Tongue (tissue), 1 donor: ENCODE measurements at regions not wholly inside any gene's neighbourhood (a gene's known extent, or its start where the extent isn't known, plus 50 kb on each side); places are given as distances from the start of the nearest gene placed in this dataset.
"Not testable (repeated sequence)": the region's sequence is repeated elsewhere in the genome, so short reads cannot be mapped to it uniquely, and the experiment has no call there.

Source experiments
- DNase-seq: peaks from one replicate; pipeline ENCODE4 v3.0.0-alpha.2; 2015

DNA sequence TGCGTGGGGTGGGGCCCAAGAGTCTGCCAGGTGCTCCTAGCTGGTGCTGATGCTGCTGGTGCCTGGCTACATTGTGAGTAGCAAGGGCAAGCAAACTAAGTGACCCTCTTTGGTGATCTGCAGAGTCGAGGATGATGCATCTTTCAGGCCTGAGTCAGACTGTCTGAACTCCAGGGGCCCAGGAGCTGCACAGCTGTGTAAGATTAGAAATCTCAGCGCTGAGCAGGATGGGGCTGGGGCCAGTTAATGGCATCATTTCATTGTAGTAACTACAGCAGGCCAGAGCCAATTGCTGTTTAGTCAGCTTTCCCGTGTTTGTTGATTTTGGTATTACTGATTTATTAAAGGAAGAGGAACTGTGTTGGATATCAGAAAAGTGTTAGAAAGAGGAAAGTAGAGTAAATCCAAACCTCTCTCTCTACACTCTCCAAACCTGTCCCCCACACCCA is 365.2 kb downstream of the PAX1 start:
- DNase-seq = peak; percentile 61

DNA sequence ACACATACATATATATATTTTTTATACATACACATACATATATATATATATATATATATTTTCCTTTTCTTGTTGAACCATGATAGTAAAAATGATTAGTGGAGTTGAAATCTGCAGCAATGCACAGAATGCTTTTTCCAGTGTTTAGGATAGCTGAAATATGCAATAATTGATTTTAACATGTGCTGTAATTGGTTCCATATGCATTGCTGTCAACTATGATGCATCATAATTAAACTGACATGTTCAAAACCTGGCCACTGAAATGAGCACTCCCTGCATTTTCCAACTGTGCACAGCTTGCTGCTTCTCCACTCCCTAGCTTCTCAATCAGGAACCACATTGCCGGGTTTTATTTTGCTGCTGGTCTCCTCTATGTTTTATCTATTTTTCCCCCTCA is 358.3 kb downstream of the PAX1 start:
- peak; percentile 2 for DNase-seq

DNA sequence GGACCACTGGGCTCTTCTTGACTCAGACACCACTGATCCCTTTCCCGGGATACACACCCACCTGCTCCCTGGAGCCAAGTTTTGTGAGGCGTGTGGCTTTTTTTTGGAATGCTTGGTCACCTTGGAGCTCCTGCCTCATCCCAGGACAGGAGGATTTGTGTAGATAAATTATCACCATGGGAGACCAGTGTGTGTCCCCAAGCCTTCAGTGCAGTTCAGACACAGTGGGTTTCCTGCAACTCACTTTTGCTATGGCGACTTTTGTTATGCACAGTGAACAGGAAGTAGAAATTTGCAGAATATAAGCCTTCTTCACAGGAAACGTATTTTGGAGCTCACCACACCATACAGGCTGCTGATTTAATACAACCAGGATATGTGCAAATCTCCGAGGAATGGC is 357.4 kb downstream of the PAX1 start:
- DNase-seq = no peak

DNA sequence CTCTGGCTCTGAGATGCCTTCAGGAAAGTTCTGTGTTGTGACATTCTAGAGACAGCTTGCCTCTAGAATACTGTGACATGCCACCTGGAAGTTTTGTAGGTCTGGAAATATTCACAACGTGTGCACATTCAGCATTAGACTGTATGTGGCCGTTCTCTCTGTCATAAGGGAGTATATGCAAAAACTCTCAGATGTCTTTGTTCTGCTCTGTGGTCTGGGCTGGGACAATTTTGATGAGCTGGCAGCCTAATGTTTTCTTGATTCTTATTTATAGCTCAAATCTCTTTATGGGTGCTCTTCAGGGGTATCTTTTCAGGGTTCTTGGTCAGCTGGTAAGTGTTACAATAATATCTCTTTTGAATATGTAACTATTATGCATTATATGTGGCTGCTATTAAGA is 355.1 kb downstream of the PAX1 start:
- no peak for DNase-seq

DNA sequence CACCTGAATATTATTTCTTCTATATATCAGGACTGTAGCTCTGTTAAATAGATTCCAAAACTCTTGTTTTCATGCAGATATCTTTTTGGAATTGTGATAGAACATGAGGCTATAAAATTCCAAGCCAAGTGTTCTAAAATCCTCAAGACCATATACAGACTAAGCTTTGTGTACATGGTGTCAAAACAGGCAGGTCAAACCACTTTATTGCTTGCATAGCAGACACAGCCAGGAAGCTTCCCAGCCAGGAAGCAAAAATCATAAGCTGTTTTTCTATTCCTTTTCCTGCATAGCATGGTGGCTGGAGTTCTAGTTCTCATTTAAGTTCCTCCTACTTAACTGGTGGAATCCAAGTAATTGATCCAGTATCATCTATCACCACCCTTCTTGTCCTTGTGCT is 353.3 kb downstream of the PAX1 start:
- no peak for DNase-seq

DNA sequence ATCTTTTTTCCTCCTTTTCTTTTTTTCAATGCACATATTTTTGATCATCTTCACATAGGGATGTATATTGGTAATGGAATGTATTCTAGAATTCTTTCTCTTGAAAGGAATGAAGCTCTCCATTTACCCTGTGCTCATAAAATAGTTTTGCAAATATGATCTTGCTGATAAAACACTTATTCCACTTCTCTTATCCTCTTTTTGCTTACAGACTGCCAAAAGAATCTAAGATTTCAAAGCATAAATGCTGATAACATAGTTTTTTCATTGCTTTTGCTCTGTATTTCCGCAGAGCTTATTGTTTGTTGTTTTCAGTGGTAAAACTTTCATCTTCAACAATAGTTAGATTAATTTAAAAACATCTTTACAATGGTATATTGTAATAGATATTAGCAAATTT is 350.5 kb downstream of the PAX1 start:
- no peak for DNase-seq

DNA sequence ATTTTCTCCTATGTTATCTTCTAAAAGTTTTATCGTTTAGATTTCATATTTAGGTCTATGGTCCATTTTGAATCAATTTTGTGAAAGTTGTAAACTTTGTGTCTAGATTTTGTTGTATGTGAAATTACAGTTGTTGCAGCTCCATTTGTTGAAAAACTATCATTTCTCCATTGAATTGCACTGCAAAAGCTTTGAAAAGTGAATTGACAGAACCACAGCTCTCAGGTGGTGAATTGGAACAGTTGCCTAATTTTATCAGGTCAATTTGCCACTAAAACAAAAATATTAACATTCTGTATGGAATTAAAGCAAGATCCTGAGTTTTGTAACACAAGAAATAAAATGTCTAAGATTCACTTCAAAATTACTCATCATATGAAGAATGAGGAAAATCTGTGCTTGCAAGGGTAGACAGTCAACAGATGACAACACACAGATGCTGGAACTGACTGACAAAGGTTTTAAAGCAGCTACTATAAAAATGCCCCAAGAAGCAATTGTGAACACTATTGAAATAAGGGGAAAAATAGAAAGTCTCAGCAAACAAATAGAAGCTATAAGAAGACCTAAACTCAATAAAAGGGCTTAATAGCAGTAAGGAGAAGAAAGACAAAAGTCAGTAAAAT is 346.7 kb downstream of the PAX1 start:
- no peak for DNase-seq

DNA sequence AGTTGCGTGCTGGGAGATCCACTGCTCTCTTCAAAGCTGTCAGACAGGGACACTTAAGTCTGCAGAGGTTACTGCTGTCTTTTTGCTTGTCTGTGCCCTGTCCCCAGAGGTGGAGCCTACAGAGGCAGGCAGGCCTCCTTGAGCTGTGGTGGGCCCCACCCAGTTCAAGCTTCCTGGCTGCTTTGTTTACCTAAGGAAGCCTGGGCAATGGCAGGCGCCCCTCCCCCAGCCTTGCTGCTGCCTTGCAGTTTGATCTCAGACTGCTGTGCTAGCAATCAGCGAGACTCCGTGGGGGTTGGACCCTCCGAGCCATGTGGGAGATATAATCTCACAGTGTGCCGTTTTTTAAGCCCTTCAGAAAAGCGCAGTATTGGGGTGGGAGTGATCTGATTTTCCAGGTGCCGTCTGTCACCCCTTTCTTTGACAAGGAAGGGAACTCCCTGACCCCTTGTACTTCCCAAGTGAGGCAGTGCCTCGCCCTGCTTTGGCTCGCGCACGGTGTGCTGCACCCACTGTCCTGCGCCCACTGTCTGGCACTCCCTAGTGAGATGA is 340.6 kb downstream of the PAX1 start:
- DNase-seq = not testable (repeated sequence)

DNA sequence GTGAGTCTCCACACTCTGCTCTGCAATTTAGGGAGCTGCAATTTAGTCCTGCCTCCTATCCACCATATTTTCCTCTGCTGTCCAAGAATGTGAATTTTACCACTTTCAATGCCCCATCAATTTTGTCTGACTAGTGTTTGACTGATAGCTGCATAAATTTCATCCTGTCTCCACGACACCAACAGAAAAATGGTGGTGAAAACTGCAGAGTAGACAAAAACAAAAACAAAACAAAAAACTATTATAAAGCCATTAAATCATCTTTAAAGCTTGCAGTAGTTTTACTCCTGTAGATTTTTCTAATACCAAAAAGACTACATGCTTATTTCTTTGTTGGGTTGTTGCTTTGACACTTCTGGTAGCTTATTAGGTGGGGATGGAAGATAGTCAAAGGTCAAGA is 322.0 kb downstream of the PAX1 start:
- DNase-seq = no peak

DNA sequence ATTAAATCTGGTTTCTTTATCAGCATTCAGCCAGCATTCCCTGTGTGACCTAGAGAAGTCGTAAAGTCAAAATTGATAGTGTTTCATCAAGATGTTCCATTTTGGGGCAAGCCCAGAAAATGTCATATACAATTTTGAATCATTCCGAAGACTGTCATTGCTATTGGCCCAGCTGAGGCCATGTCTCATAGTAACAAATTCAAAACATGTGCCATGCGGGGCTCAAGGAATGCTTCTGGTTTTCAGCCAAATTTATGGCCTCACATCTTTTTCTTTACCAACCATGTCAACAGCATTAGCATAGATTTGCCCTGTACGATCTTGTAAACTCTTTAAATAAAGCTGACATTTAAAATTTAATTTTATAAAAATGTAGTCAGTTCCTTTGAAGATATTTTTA is 314.7 kb downstream of the PAX1 start:
- DNase-seq = no peak

DNA sequence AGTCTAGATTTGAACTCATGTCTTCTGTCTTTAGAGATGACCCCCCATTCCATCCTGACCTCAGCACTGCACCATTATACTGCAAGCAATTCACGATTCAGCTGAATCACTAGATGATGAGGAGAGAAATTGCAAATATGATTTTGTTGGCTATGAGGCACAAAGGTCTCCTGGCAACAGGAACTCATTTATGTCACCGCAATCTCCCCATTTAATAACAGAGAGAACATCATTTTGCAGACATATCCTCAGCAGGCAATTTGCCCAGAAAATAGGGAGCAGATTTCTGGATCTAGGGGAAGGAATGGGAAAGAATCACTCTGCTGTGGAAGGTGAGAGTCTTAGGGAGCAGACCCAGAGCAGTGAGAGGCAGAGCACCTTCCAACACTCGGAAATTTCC is 303.0 kb downstream of the PAX1 start:
- DNase-seq = no peak

DNA sequence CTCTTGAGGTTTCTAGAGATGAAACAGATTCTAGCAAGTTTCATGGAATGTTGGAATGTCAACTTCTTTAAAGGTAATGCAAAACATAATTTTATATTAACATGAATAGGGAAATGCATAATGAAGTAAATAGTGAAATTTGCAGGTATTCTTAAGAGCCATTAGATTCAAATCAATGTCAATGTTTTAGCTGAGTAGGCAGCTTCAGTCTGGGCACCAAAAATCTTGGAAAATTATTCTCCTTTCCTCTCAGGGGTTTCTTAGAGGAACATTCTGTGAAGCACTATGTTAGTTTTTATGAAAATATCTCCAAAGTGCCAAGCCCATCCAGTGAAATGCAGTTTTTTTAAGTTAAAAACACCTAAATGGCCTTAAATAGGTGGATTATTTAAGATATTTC is 300.8 kb downstream of the PAX1 start:
- no peak for DNase-seq

DNA sequence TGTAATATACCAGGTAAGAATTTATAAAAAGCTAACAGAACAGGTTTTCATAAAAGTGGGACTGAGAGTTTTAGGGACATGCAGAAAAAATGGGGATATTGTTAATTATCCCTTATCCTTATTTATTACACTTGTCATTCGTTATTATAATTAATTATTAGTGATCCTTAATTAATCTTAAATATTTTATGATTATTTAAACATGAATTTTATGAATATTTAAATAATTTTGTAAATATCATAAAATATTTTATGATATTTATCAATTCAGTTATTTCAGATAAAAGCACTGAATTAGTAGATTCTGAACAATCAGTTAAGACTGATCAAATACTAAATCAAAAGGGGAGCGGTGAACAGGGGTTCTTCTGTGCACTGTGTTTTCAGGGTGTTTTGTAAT is 300.1 kb downstream of the PAX1 start:
- no peak for DNase-seq

DNA sequence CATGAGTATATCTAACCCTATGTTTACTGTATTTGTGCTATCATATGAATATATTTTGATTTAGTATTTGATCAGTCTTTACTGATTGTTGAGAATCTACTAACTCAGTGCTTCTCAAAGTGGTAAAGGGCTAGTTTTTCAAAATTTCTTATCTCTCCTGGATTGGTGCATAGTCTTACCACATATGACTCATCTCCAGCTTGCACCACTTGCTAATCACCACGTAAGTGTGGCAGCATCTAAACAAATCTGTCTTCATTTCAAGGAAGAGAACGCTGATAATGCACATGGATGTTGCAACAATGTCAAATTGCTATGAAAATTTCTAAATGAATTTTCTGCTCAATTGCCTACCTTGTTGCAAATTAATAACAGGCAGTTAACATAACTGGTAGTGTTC is 299.5 kb downstream of the PAX1 start:
- no peak for DNase-seq

DNA sequence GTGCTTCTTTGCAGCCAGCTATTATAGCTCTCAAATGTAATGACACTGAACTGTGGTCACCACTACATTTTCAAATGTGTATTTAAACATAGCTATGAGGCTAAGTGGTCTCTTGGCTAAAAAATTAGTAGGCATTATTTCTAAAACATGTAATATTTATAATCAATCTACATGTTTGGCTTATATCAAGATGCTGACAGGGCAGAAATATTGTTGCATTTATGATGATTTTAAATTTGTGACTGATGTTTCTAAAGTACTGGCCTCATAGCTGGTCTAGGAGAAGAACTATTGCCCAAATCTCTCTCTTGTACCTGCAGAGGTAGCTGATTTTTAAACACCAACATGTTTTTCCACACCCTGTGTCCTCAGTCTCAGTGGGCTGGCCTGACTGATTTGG is 298.2 kb downstream of the PAX1 start:
- no peak for DNase-seq

DNA sequence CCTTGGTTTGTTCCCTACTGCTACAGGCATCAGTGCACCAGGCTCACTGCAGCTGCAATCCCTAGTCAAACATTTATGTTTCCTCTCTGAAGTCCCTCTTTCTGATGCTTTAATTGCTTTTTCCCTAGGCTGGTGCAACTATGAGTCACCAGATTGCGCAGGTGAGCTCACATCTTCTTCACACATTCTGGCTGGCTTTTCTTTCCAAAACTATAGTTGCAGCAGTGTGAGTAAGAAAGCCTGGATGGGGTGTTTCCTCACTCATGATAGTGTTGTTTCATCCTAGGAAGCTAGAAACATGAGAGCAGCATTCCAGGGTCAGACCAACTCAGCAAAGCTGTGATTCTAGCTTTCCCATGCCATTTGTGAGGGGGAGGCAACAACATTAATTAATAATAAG is 296.4 kb downstream of the PAX1 start:
- no peak for DNase-seq

DNA sequence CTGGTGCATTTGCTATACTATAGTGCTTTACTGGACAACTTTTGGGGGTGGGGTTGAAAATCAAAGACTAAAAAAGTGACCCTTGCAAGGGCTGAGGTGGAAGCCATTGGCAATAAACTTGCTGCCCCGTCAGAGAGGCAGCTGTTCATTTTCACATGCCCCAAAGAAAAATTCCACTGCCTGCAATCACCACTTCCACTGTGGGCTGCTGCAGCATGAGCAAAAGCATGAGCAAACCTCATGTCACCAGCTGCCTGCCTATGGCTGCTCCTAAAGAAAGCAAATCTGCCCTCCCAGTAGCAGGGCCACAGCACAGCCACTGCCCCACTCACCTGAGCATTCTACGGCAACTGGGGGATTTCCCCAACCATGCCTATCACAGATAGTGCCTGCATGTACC is 290.0 kb downstream of the PAX1 start:
- DNase-seq = no peak

DNA sequence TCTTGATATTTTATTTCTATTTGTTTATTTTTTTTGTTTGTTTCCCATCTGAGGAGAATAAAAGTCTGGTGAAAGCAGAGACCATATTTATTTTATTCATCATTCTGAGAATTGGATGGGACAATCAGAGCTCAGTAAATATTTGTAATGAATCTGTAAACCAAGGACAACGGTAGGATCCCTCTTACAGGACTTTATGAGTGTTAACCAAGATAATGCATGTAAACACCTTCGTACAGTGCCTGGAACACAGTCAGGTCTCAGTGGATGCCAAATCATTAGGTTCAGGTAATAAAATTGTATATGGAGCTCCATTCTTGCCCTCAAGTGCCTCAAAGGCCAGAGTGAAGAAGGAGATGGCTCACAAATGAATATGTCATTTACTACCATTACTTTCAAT is 288.7 kb downstream of the PAX1 start:
- DNase-seq = no peak

DNA sequence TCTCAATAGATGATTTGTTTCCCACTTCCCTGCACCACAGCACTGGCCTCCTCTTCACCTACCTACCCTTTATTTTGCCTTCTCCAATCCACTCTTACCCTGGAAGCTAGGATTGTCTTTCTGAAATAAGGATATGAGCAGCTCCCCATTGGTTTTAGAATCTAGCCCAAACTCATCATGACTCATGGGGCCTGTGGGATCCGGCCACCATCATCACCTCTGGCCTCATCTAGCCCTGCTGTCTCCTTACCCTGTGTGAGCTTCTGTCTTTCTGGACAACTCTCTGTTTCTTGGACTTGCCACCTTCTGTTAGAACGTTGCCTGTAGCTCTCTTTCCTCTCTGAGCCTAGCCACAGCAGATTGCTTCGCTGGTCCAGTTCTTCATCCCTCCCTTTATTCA is 277.1 kb downstream of the PAX1 start:
- no peak for DNase-seq

DNA sequence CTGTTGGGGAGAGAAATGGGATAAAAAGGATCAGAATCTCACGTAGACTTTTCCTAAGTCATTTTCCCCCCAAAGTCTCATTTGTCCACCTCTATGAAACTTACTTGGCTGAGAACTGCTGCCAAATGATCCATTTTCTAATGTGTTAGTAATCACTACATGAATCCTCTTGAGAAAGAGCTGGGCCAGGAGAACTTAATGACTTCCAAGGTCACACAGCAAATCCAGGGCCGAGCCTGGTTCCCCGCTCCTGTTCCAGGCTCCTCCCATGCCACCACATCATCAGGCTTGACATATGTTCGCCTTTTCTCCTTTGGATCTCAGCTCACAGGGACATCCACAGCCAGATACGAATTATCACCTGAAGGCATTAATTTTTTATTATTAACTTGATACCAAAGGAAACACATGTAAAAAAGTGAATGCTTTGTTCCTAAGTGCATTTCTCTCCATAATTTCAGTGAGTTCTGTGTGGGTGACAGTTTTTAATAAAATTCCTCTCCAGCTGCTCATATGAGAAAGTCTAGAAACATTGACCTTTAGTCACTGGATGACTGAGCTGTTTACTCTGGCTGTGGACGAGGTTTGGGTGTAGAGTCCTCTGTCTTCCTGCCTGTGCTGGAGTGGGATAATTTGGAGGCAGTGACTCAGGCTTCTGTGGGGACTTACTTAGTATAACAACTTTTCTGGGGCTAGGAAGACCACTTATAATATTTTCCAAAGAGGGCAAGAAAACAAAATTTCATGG is 276.3 kb downstream of the PAX1 start:
- DNase-seq = no peak

DNA sequence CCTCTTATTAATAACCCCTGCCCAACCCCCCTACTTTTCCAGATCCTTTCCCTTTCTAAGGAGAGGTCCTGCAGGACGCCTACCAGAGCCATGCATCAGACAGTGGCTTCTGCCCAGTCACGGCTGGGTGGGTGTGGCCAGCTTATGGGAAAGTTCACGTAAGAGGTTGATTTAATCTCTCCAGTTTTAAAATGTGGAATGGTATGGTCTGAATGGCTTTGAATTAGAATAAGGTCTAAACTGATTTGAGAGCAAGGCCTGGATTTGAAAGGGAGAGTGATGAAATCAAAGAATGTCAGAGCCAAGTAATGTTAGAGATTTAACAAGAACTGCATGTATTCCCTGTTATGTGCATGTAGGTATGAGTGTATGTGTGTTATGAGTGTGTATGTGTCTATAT is 275.7 kb downstream of the PAX1 start:
- no peak for DNase-seq

DNA sequence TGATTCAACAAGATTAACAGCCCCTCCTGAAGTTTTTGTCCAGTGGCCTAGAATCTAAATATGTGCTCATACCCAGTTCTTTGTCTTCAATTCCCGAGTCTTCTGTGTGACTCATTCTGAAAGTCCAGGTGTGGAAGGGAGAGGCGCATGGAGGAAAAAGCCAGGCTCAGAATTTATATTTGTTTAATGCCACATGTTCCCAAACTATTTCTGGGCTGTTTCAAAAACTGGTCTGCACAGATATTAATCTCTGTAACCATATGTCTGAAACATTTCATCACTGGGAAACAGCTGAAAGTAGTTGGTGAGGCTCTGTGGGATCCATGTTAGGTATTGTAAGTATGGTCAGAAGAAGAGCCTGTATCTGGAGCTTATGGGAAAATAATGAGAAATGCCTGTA is 266.0 kb downstream of the PAX1 start:
- no peak for DNase-seq

DNA sequence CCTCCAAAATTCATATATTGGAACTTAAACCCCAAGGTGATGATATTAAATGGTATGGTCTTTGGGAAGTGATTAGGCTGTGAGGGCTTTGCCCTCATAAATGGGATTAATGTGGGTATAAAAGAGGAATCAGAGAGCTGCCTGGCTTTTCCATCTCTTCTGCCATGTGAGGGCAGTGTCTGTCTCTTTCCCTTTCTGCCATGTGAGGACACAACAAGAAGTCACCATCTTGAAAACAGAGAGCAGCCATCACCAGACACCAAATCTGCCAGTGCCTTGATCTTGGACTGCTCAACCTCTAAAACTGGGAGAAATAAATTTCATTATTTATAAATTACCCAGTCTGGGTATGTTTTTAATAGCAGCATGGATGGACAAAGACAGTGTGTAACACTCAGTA is 263.0 kb downstream of the PAX1 start:
- DNase-seq = no peak

DNA sequence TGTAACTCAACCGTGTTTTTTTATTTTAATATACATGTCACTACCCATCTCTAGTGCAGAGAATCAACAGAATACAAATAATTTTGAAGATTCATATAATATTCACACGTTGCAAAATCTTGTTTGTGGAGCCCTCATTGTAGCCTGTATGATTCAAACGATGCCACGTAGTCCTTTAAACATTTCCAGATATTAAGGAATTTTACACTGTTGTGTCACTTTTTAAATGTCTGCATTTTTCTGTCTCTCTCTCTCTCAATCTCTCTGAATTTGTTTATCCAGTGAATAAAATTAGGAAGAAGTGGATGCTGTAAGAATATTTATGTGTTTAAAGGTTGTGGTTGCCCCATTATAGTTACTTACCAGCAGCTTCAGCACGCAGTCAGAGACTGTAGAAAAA is 262.0 kb downstream of the PAX1 start:
- no peak for DNase-seq
